PC-3 (cell line): ENCODE measurements at regions not wholly inside any gene's neighbourhood (a gene's known extent, or its start where the extent isn't known, plus 50 kb on each side); places are given as distances from the start of the nearest gene placed in this dataset.

Experiments used
- EZH2 ChIP-seq: fragments of 300-600 bp; sonication (generic); IDR thresholded peaks from one replicate; pipeline ENCODE4 v1.6.1; 2017; ENCODE audit warnings: antibody characterized with exemption, mild to moderate bottlenecking, low read length; ENCODE audit not compliant: unreplicated experiment
- TF ChIP-seq, protein P1 (sequence below): fragments of 300-600 bp; sonication (generic); conservative IDR thresholded peaks from 2 replicates; pipeline ENCODE4 v1.5.1; 2017; ENCODE audit warnings: antibody characterized with exemption, low read depth, mild to moderate bottlenecking, low read length

DNA sequence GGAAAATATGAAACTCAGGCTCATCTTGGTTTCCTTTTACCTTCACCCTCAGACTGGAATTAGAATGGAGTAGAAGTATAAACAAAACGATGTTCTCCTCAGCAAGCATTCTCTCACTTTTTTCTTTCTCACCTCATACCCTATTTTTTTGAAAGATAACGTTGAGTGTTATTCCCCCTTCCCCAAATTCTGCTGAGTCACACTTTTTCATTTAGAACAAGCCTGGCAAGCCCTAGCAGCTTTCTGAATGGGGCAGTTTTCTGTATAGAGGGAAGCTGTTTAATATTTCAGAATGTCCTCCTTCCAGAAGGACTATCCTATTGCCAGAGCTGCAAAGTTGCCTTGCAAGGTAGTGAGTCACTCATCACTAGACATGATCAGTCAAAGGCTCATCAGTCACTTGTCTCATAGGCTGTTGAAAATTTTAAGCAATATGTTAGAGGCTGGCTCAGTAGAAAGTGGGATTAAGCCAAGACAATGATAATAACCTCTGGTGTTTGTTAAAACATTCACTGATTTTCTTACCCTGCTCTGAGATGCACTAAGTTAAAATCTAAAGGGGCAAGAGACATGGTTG is 416.1 kb downstream of the RNF144A start:
- TF ChIP-seq, protein P1, sequence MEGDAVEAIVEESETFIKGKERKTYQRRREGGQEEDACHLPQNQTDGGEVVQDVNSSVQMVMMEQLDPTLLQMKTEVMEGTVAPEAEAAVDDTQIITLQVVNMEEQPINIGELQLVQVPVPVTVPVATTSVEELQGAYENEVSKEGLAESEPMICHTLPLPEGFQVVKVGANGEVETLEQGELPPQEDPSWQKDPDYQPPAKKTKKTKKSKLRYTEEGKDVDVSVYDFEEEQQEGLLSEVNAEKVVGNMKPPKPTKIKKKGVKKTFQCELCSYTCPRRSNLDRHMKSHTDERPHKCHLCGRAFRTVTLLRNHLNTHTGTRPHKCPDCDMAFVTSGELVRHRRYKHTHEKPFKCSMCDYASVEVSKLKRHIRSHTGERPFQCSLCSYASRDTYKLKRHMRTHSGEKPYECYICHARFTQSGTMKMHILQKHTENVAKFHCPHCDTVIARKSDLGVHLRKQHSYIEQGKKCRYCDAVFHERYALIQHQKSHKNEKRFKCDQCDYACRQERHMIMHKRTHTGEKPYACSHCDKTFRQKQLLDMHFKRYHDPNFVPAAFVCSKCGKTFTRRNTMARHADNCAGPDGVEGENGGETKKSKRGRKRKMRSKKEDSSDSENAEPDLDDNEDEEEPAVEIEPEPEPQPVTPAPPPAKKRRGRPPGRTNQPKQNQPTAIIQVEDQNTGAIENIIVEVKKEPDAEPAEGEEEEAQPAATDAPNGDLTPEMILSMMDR = no peak
- no peak for TF ChIP-seq EZH2
